Right lobe of liver (tissue), 6 donors: ENCODE measurements at regions not wholly inside any gene's neighbourhood (a gene's known extent, or its start where the extent isn't known, plus 50 kb on each side); places are given as distances from the start of the nearest gene placed in this dataset.

Experiments
- ATAC-seq, 4 donors: fragments of 200-7000 bp; cut with Tn5 transposase; one replicate each; pipeline ENCODE4 v1.9.1; 2020; ENCODE audit warnings: mild to moderate bottlenecking in 4 of 4, moderate library complexity in 4 of 4
- DNase-seq, 3 donors: peaks; one replicate each; pipeline ENCODE4 v3.0.0-alpha.2; 2020
- H3K27ac ChIP-seq, 3 donors: fragments of 200-600 bp; one replicate each; pipeline ENCODE4 v1.8.0; 2022
- H3K27me3 ChIP-seq, 2 donors: fragments of 200-600 bp; one replicate each; pipeline ENCODE4 v1.8.0; 2022
- H3K36me3 ChIP-seq, 4 donors: fragments of 200-600 bp; sonication (generic) in 1 of 4; one replicate each; pipeline versions ENCODE4 v1.5.1 to v1.8.0; 2017 to 2022; ENCODE audit warnings: control low read depth in 1 of 4
- H3K4me1 ChIP-seq, 4 donors: fragments of 200-600 bp; sonication (generic) in 1 of 4; one replicate each; pipeline versions ENCODE4 v1.5.1 to v1.8.0; 2017 to 2022; ENCODE audit warnings: control low read depth in 1 of 4
- H3K4me3 ChIP-seq, 3 donors: fragments of 200-600 bp; one replicate each; pipeline ENCODE4 v1.8.0; 2022
- H3K9me3 ChIP-seq, 4 donors: fragments of 200-600 bp; sonication (generic) in 1 of 4; one replicate each; pipeline versions ENCODE4 v1.5.1 to v1.8.0; 2017 to 2022; ENCODE audit warnings: control low read depth in 1 of 4
- POLR2A ChIP-seq: fragments of 450-650 bp; IDR thresholded peaks from one replicate; pipeline ENCODE4 v1.6.1; 2017; ENCODE audit warnings: antibody characterized with exemption, mild to moderate bottlenecking
- WGBS: methylation state at CpG from one replicate; pipeline ENCODE4 v1.1.6; 2018; ENCODE audit warnings: low coverage, low lambda C conversion rate; ENCODE audit not compliant: insufficient coverage; ENCODE audit errors: missing lambda C conversion rate; 5-methylcytosine and 5-hydroxymethylcytosine counted together
- intact Hi-C, 2 donors: fragments of 100-400 bp; cut with DNase I; formaldehyde crosslinking; loops; one replicate each; pipeline versions ENCODE4 v1.11.2 to v1.14.1; 2022
- TF ChIP-seq, protein P1 (sequence below), 4 donors: fragments of 200-600 bp in 3 of 4; fragments of 450-650 bp in 1 of 4; IDR thresholded peaks; one replicate each; pipeline versions ENCODE4 v1.5.1 to v1.8.0; 2016 to 2022; ENCODE audit warnings: antibody characterized with exemption in 4 of 4, mild to moderate bottlenecking in 2 of 4
- donor health status: DM: no; HTN: yes; CAD: no.
- donor health status: DM: no; HTN: no; CAD: no.
- donor health status: DM: no; HTN: no; CAD: no.
- donor health status: DM: no; HTN: yes; CAD: no.
- donor health status: DM: no; HTN: yes; CAD: no.

DNA sequence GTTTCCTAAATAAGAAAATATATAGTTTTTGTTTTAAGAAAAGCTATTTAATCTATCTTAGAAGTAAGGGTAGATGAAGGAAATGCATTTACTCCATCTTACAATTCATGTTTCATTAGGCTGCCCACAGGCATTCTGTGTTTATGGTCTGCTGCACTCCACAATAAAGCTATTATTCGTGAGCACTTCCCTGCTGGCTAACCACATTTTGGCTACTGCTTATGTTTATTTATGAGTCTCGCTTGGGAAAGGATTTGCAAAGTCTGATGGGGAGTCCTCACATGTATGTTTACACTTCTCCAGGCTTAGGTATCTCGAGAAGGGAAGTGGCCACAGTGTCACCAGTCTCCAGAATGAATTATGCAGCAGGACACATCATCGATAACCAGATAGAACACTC, 260.8 kb upstream of the VCX start:
- no peaks in the 10 kb centered on the region for H3K4me1 ChIP-seq
- no peak overlapping the region for H3K27ac ChIP-seq
- H3K36me3 ChIP-seq: no peaks in the 10 kb centered on the region
- no peak for DNase-seq
- 40% methylated on average over 4 of the region's 4 CpGs for WGBS
- H3K9me3 ChIP-seq: no peaks in the 10 kb centered on the region
- TF ChIP-seq, protein P1, sequence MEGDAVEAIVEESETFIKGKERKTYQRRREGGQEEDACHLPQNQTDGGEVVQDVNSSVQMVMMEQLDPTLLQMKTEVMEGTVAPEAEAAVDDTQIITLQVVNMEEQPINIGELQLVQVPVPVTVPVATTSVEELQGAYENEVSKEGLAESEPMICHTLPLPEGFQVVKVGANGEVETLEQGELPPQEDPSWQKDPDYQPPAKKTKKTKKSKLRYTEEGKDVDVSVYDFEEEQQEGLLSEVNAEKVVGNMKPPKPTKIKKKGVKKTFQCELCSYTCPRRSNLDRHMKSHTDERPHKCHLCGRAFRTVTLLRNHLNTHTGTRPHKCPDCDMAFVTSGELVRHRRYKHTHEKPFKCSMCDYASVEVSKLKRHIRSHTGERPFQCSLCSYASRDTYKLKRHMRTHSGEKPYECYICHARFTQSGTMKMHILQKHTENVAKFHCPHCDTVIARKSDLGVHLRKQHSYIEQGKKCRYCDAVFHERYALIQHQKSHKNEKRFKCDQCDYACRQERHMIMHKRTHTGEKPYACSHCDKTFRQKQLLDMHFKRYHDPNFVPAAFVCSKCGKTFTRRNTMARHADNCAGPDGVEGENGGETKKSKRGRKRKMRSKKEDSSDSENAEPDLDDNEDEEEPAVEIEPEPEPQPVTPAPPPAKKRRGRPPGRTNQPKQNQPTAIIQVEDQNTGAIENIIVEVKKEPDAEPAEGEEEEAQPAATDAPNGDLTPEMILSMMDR (IDR thresholded peaks at IDR 0.05): no peak
- TF ChIP-seq POLR2A: no peak
- H3K4me3 ChIP-seq: no peak overlapping the region
- ATAC-seq: no peak
- intact Hi-C loops: no loop called here
- H3K27me3 ChIP-seq: no peaks in the 10 kb centered on the region

DNA sequence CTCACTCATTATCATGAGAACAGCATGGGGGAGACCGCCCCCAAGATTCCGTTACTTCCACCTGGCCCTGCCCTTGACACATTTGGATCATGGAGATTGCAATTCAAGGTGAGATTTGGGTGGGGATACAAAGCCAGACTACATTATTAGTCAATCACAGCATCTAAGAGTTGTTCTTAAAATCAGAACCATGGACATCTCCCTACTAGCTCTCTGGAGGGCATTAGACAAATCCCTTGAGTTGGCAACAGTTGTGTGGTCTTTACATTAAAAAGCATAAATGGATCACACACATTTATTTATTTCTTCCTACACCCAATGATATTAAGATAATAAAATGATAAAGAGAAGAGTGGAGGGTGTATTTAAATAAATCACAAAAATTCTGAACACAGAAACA, 262.8 kb upstream of the VCX start:
- DNase-seq (no peak), ATAC-seq (no peak)
- no peak for TF ChIP-seq POLR2A
- TF ChIP-seq, protein P1 (IDR thresholded peaks at IDR 0.05): no peak
- Histone ChIP-seq H3K9me3 (no peaks in the 10 kb centered on the region), H3K36me3 (no peaks in the 10 kb centered on the region), H3K27me3 (no peaks in the 10 kb centered on the region), H3K27ac (no peak overlapping the region), H3K4me1 (no peaks in the 10 kb centered on the region), H3K4me3 (no peak overlapping the region)
- intact Hi-C loops: no loop called here
- WGBS: 50% methylated on average over 1 of the region's 2 CpGs

DNA sequence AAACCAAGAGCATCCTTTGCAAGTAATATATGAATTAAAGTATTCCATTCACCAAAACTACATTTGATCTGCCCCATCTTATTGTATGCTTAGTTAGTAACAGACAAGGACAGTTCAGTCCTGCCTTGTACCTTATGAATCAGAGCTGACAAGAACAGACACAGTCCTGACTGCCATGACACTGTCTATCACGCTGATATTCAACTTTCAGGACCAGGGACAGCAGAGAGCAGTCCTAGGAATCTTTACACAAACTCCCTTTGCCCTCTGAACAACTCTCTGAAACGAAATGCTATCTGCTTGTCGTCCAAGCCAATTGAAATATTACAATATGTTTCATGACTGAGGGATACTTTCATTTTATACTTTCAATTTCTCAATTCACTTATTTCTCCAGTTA, 268.6 kb upstream of the VCX start:
- H3K4me3 ChIP-seq: no peak overlapping the region
- TF ChIP-seq, protein P1 (IDR thresholded peaks at IDR 0.05): no peak
- TF ChIP-seq POLR2A: no peak
- no peaks in the 10 kb centered on the region for H3K4me1 ChIP-seq
- intact Hi-C loops: no loop called here
- WGBS: 0% methylated on average over 3 of the region's 3 CpGs
- H3K27ac ChIP-seq: no peak overlapping the region
- no peaks in the 10 kb centered on the region for H3K27me3 ChIP-seq
- ATAC-seq: peak in 3 of 4 donors; percentile 59 to 69 (median 59)
- H3K36me3 ChIP-seq: no peaks in the 10 kb centered on the region
- DNase-seq: no peak
- H3K9me3 ChIP-seq: no peaks in the 10 kb centered on the region

DNA sequence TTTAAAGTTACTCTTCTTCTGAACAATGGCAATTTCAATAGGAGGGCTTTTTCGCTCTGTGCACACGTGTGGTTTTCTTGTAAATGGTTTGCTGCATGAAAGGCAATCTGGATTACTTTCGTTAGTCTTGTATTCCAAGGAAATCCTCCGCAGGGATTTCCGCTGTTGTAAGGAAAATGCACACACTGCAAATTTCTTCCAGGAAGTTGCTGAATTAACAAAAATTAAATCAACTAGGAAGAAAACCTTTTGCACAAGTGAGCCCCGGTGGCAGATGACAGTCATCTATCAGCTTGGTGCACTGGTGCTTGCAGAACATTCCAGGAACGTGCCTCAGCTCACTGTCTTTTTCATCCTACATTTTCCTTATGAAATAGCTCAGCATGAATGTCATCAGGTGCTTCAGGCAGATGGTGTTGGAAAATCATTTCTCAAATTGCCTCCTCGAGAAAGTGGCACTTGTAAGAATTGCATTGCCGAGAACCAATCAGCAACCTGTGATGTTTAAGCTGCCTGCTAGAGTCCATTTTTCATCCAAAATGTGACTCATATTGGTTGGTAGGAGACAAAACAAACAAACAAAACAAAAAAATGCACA, 272.4 kb upstream of the VCX start:
- Histone ChIP-seq H3K4me1 (no peaks in the 10 kb centered on the region), H3K27me3 (no peaks in the 10 kb centered on the region), H3K9me3 (no peaks in the 10 kb centered on the region), H3K36me3 (no peaks in the 10 kb centered on the region), H3K4me3 (no peak overlapping the region), H3K27ac (no peak overlapping the region)
- ATAC-seq (no peak), DNase-seq (no peak)
- WGBS: 57% methylated on average over 9 of the region's 9 CpGs
- intact Hi-C loops: no loop called here
- TF ChIP-seq, protein P1 (IDR thresholded peaks at IDR 0.05): no peak

DNA sequence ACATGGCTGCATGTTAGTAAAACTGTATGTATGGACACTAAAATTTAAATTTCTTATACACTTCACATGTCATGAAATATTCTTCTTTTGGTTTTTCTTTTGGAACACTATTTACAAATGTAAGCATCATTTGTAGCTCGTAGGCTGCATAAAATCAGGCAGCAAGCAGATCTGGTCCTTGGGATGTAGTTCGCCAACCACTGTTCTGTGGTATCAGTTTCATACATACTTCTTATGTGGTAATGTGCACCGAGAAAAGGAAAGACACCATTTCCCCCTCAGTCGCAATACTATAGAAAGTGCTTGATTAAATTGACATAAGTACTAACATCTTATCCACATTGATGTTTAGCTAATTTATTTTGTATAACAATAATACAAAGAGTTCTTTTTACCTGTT, 274.4 kb upstream of the VCX start:
- no peaks in the 10 kb centered on the region for H3K36me3 ChIP-seq
- intact Hi-C loops: no loop called here
- 51% methylated on average over 4 of the region's 4 CpGs for WGBS
- DNase-seq (no peak), ATAC-seq (no peak)
- H3K27me3 ChIP-seq: no peaks in the 10 kb centered on the region
- no peak overlapping the region for H3K4me3 ChIP-seq
- no peaks in the 10 kb centered on the region for H3K4me1 ChIP-seq
- TF ChIP-seq, protein P1 (IDR thresholded peaks at IDR 0.05): no peak
- no peak for TF ChIP-seq POLR2A
- no peaks in the 10 kb centered on the region for H3K9me3 ChIP-seq
- H3K27ac ChIP-seq: no peak overlapping the region
